ENCODE measurements at regions not wholly inside any gene's neighbourhood (a gene's known extent, or its start where the extent isn't known, plus 50 kb on each side); places are given as distances from the start of the nearest gene placed in this dataset.

- H3K4me1 ChIP-seq (ENCODE audit: control insufficient read depth, insufficient read depth, low read length): no peaks in the 10 kb centered on the region
- DNase-seq (ENCODE audit: low read depth, low spot score) (no peak), ATAC-seq (no peak), FAIRE-seq (no peak)
- WGBS (ENCODE audit: insufficient coverage, insufficient replicate concordance, low lambda C conversion rate, missing lambda C conversion rate): 27% methylated on average over 4 of the region's 4 CpGs
- H4K20me1 ChIP-seq (ENCODE audit: control insufficient read depth, insufficient read depth): no peaks in the 10 kb centered on the region
- no peak overlapping the region for H3K4me2 ChIP-seq (ENCODE audit: control insufficient read depth, insufficient read depth)
- ChIA-PET RAD21 (ENCODE audit: unreplicated experiment) (no interaction called here), POLR2A (no interaction called here), SMC1A (ENCODE audit: uncharacterized antibody, unreplicated experiment) (no interaction called here), CTCF (no interaction called here)
- H3K27me3 ChIP-seq (replicated peaks in 1 of 2; ENCODE audit: control insufficient read depth in 2 of 2, insufficient read depth in 2 of 2, low read length in 1 of 2): no peaks in the 10 kb centered on the region
- H2AFZ ChIP-seq (ENCODE audit: control insufficient read depth, low read depth, low read length): no peak overlapping the region
- H3K9ac ChIP-seq (ENCODE audit: control insufficient read depth, insufficient read depth, low read length): no peak overlapping the region
- TF ChIP-seq EP300 (IDR thresholded peaks at IDR 0.05; ENCODE audit: borderline replicate concordance in 1 of 2, control insufficient read depth in 1 of 2, low read depth in 2 of 2, low read length in 2 of 2): no peak
- no peak for TF ChIP-seq BMI1 (IDR thresholded peaks at IDR 0.05; ENCODE audit: borderline replicate concordance)
- no peak for TF ChIP-seq DPF2 (IDR thresholded peaks at IDR 0.05)
- no peak for TF ChIP-seq ATF7 (IDR thresholded peaks at IDR 0.05; ENCODE audit: low read depth)
- TF ChIP-seq BCL3 (IDR thresholded peaks at IDR 0.05; ENCODE audit: borderline replicate concordance, insufficient read depth, low read depth, low read length, poor library complexity, severe bottlenecking): no peak
- TF ChIP-seq RCOR1 (conservative IDR thresholded peaks at IDR 0.05; ENCODE audit: low read depth, low read length): no peak
- TF ChIP-seq ZNF384 (IDR thresholded peaks at IDR 0.05; ENCODE audit: borderline replicate concordance, low read depth, low read length): no peak
- TF ChIP-seq HCFC1 (IDR thresholded peaks at IDR 0.05; ENCODE audit: low read length): no peak
- TF ChIP-seq FOXM1 (IDR thresholded peaks at IDR 0.05; ENCODE audit: low read depth, low read length): no peak
- no peak for TF ChIP-seq BCL11A (IDR thresholded peaks at IDR 0.05; ENCODE audit: low read depth, low read length)
- TF ChIP-seq CHD4 (IDR thresholded peaks at IDR 0.05): no peak
- no peak for TF ChIP-seq STAT1 (conservative IDR thresholded peaks at IDR 0.05)
- no peak for TF ChIP-seq CBX5 (IDR thresholded peaks at IDR 0.05; ENCODE audit: low read depth)
- no peaks in the 10 kb centered on the region for H3K79me2 ChIP-seq (ENCODE audit: control insufficient read depth, insufficient read depth, low read length)
- H3K27ac ChIP-seq (ENCODE audit: control insufficient read depth, insufficient read depth): no peak overlapping the region
- no peak overlapping the region for H3K4me3 ChIP-seq
- intact Hi-C loops (cut with micrococcal nuclease; ENCODE audit: unreplicated experiment): no loop called here
- in situ Hi-C loops (cut with MboI): no loop called here
- BruUV-seq (replicated peaks): no TSS peak
- no peaks in the 10 kb centered on the region for H3K9me3 ChIP-seq (replicated peaks; ENCODE audit: control insufficient read depth, insufficient read depth, low read length)
- no peaks in the 10 kb centered on the region for H3K36me3 ChIP-seq (ENCODE audit: control insufficient read depth in 2 of 2, insufficient read depth in 2 of 2, low read length in 1 of 2)
These were observed 400.8 kb downstream of the GXYLT1 start for GRCh38 chr12:41743835-41744234.

Data from GM12878 (cell line).